Stimulated activated CD4-positive, alpha-beta T cell treated with anti-CD3 and anti-CD28 coated beads, Interleukin-1b, Interleukin-23, amount 100 ng/mL, for 48 hours (primary cell): ENCODE measurements at regions not wholly inside any gene's neighbourhood (a gene's known extent, or its start where the extent isn't known, plus 50 kb on each side); places are given as distances from the start of the nearest gene placed in this dataset.

Experiments
- DNase-seq: peaks from one replicate; pipeline ENCODE4 v3.0.0-alpha.2; 2020

DNA sequence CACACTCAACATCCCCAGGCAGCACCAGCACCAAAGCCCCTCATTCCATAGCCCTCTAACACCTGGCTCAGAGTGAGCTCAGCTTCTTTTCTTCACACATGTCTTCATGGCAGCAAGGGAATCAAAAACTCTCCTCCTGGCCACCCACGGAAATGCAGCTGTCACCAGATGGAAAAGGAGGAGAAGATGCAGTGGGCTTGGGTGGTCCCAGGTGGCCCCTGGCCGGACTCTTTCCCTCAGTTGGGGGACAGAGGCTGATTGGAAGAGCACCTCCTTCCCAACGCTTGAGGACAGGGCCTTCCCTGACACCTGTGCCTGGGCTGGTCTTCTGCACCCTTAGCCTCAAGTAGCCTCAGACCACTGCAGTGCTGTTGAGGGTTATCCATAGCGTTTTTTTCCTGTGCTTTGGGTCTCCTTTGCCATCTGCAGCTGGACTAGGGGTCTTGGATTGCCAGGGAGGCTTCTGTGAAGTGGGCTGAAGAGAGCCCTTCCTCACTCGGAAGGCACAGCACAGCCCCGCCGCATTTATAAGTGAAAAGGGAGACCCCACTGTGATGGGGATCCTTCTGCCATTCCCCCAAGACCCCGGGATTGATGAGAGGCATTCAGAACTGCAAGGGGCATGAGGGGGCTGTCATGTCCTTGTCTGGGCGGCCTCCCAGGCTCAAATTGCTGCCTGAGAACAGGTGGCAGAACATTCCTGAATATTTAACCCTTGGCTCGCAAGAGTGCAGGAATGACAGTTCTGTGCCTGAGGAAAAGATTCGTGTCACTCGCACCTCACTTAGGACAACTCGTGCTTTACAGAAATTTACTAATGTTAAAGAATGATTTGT is 200.0 kb downstream of the AUH start:
- DNase-seq = no peak

DNA sequence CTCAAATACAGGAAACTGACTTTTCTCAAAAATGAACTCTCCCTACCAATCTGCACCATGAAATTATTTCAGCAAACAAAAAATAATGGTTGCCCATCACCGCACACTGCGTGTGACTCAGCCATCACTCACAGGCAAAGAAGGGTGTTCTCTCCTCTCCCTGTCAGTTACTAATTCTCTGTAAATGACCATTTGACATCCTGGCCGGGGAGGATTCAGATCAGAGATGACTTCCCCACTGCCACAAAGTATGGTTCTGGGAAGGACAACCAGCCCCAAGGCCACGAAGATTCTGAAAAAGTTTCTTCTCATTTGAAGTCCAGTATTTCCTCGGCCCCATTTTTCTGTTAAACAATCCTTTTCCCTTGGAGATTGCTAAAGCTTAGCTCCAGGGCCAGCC is 199.4 kb downstream of the AUH start:
- peak; percentile 58 for DNase-seq

- DNase-seq = peak; percentile 72
These were observed 198.8 kb downstream of the AUH start for GRCh38 chr9:91162784-91163443.

GRCh38 chr9:91163444-91163772 is 198.3 kb downstream of the AUH start:
- no peak for DNase-seq

DNA sequence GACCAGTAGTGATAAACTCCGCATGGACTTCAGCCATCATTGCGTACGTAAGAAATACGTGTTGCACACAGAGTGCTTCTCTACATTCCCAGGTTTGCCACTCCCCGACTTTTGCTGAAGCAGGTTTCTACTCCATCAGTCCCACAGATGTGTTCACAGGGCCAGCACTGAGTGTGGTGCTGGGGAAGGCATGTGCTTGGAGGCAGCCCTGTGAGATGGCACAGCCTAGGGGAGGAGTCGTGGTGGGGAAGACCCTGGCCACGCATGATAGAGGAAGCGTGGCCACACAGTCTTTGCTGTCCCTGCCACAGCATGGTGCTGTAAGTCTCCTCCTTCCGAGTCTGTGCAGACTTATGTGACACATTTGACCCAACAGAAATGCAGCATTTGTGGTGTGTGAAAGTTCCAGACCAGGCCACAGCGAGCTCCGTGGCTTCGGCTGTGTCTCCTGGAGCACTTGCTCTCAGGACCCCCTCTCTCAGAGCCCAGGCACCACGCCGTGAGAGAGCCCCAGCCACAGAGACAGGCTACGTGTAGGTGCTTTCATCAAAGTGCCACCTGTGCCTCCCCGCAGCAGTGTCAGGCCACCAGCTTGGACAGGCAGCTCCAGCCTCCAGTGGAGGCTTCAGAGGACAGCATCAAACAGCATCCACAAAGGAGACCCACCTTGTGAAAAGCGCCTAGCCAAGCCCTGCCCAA is 197.8 kb downstream of the AUH start:
- peak; percentile 59 for DNase-seq
